ENCODE measurements at regions not wholly inside any gene's neighbourhood (a gene's known extent, or its start where the extent isn't known, plus 50 kb on each side); places are given as distances from the start of the nearest gene placed in this dataset.

GRCh38 chr22:49299821-49300231, 527.8 kb downstream of the BRD1 start:
- TF ChIP-seq CTCF (conservative IDR thresholded peaks at IDR 0.05): no peak
- Mint-ChIP-seq H3K4me1 (no peaks in the 10 kb centered on the region), H3K4me3 (no peak overlapping the region), H3K9me3 (no peaks in the 10 kb centered on the region), H3K27me3 (ENCODE audit: low read depth) (no peaks in the 10 kb centered on the region), H3K36me3 (ENCODE audit: low read depth) (no peaks in the 10 kb centered on the region), H3K27ac (ENCODE audit: unreplicated experiment) (no peak overlapping the region)
- no peak for DNase-seq (ENCODE audit: low read depth, low spot score)

GRCh38 chr22:49298834-49299750, 528.6 kb downstream of the BRD1 start:
- no peaks in the 10 kb centered on the region for H3K27me3 Mint-ChIP-seq (ENCODE audit: low read depth)
- H3K4me3 Mint-ChIP-seq: no peak overlapping the region
- DNase-seq (ENCODE audit: low read depth, low spot score): no peak
- peaks cover 2% of the 10 kb centered on the region for H3K9me3 Mint-ChIP-seq
- no peak overlapping the region for H3K27ac Mint-ChIP-seq (ENCODE audit: unreplicated experiment)
- no peaks in the 10 kb centered on the region for H3K36me3 Mint-ChIP-seq (ENCODE audit: low read depth)
- H3K4me1 Mint-ChIP-seq: no peaks in the 10 kb centered on the region
- no peak for TF ChIP-seq CTCF (conservative IDR thresholded peaks at IDR 0.05)

- Mint-ChIP-seq H3K27me3 (ENCODE audit: low read depth) (no peaks in the 10 kb centered on the region), H3K4me3 (no peak overlapping the region), H3K4me1 (no peaks in the 10 kb centered on the region), H3K36me3 (ENCODE audit: low read depth) (no peaks in the 10 kb centered on the region), H3K9me3 (peaks cover 5% of the 10 kb centered on the region), H3K27ac (ENCODE audit: unreplicated experiment) (no peak overlapping the region)
- DNase-seq (ENCODE audit: low read depth, low spot score): no peak
- no peak for TF ChIP-seq CTCF (conservative IDR thresholded peaks at IDR 0.05)
These were observed 529.6 kb downstream of the BRD1 start for GRCh38 chr22:49297871-49298721.

GRCh38 chr22:49297286-49297870, 530.3 kb downstream of the BRD1 start:
- Mint-ChIP-seq H3K27ac (ENCODE audit: unreplicated experiment) (no peak overlapping the region), H3K4me3 (no peak overlapping the region), H3K36me3 (ENCODE audit: low read depth) (no peaks in the 10 kb centered on the region), H3K4me1 (no peaks in the 10 kb centered on the region), H3K27me3 (ENCODE audit: low read depth) (no peaks in the 10 kb centered on the region), H3K9me3 (peaks cover 5% of the 10 kb centered on the region)
- no peak for TF ChIP-seq CTCF (conservative IDR thresholded peaks at IDR 0.05)
- no peak for DNase-seq (ENCODE audit: low read depth, low spot score)

GRCh38 chr22:49296561-49296960, 531.1 kb downstream of the BRD1 start:
- H3K27me3 Mint-ChIP-seq (ENCODE audit: low read depth): no peaks in the 10 kb centered on the region
- TF ChIP-seq CTCF (conservative IDR thresholded peaks at IDR 0.05): no peak
- H3K9me3 Mint-ChIP-seq: peaks cover 5% of the 10 kb centered on the region
- H3K4me1 Mint-ChIP-seq: no peaks in the 10 kb centered on the region
- H3K4me3 Mint-ChIP-seq: no peak overlapping the region
- DNase-seq (ENCODE audit: low read depth, low spot score): no peak
- no peaks in the 10 kb centered on the region for H3K36me3 Mint-ChIP-seq (ENCODE audit: low read depth)
- no peak overlapping the region for H3K27ac Mint-ChIP-seq (ENCODE audit: unreplicated experiment)

Data from neural crest cell (in vitro differentiated cells).